CD14-positive monocyte (primary cell): ENCODE measurements at regions not wholly inside any gene's neighbourhood (a gene's known extent, or its start where the extent isn't known, plus 50 kb on each side); places are given as distances from the start of the nearest gene placed in this dataset.

Experiments used
- DNase-seq, 3 donors: peaks; one replicate each; pipeline ENCODE4 v3.0.0-alpha.2; 2011 to 2022
- H2AFZ ChIP-seq: 2 replicates; pipeline ENCODE4 v1.6.0; 2012; ENCODE audit warnings: mild to moderate bottlenecking, low read depth, low read length, inconsistent platforms; ENCODE audit not compliant: insufficient read depth, poor library complexity, severe bottlenecking
- H3K27ac ChIP-seq, 2 donors: 1 replicate in 1 of 2; 2 replicates in 1 of 2; pipeline ENCODE4 v1.5.1; 2012 to 2013; ENCODE audit warnings: low read length in 2 of 2, control low read depth in 1 of 2, inconsistent platforms in 1 of 2, low read depth in 1 of 2, mild to moderate bottlenecking in 1 of 2
- H3K27me3 ChIP-seq, 2 donors: one replicate each; pipeline versions ENCODE4 v1.6.0 to v1.6.1; 2011 to 2013; ENCODE audit warnings: low read length in 2 of 2; ENCODE audit not compliant: control insufficient read depth in 2 of 2, insufficient read depth in 2 of 2
- H3K36me3 ChIP-seq, 2 donors: replicated peaks in 1 of 2; 1 replicate in 1 of 2; 2 replicates in 1 of 2; pipeline versions ENCODE4 v1.5.1 to v1.6.1; 2012 to 2013; ENCODE audit warnings: low read length in 2 of 2, control low read depth in 1 of 2, inconsistent platforms in 1 of 2, mild to moderate bottlenecking in 1 of 2; ENCODE audit not compliant: insufficient read depth in 2 of 2, control insufficient read depth in 1 of 2
- H3K4me1 ChIP-seq, 2 donors: 1 replicate in 1 of 2; 2 replicates in 1 of 2; pipeline versions ENCODE4 v1.5.1 to v1.6.1; 2012 to 2013; ENCODE audit warnings: low read length in 2 of 2, control low read depth in 1 of 2, inconsistent platforms in 1 of 2, mild to moderate bottlenecking in 1 of 2, moderate library complexity in 1 of 2; ENCODE audit not compliant: insufficient read depth in 2 of 2, control insufficient read depth in 1 of 2
- H3K4me2 ChIP-seq: replicated peaks from 2 replicates; pipeline ENCODE3; 2012; ENCODE audit warnings: low read length, moderate library complexity, mild to moderate bottlenecking; ENCODE audit not compliant: poor library complexity, severe bottlenecking; ENCODE audit errors: extremely low read depth
- H3K4me3 ChIP-seq, 3 experiments: fragments of 200-600 bp in 1 of 3; sonication (generic) in 1 of 3; replicated peaks in 1 of 3; 1 replicate in 2 of 3; 2 replicates in 1 of 3; pipeline ENCODE4 v1.5.1; 2011 to 2013; ENCODE audit warnings: low read length in 3 of 3, mild to moderate bottlenecking in 3 of 3, control low read depth in 2 of 3, low read depth in 2 of 3, inconsistent platforms in 1 of 3, moderate library complexity in 1 of 3
- H3K79me2 ChIP-seq: 2 replicates; pipeline ENCODE4 v1.6.0; 2012; ENCODE audit warnings: mild to moderate bottlenecking, control low read depth, inconsistent platforms, low read length, moderate library complexity; ENCODE audit not compliant: insufficient read depth
- H3K9ac ChIP-seq: 2 replicates; pipeline ENCODE4 v1.6.0; 2017; ENCODE audit warnings: low read length, mild to moderate bottlenecking; ENCODE audit not compliant: insufficient read depth, poor library complexity, severe bottlenecking
- H3K9me3 ChIP-seq, 2 donors: replicated peaks in 1 of 2; 1 replicate in 1 of 2; 2 replicates in 1 of 2; pipeline versions ENCODE4 v1.5.1 to v1.6.1; 2012 to 2013; ENCODE audit warnings: low read length in 2 of 2, control low read depth in 1 of 2; ENCODE audit not compliant: control insufficient read depth in 1 of 2, insufficient read depth in 1 of 2
- H4K20me1 ChIP-seq: 2 replicates; pipeline ENCODE4 v1.6.0; 2012; ENCODE audit warnings: mild to moderate bottlenecking, low read length, control low read depth, moderate library complexity; ENCODE audit not compliant: insufficient read depth
- H3K27ac Mint-ChIP-seq, 7 donors: one replicate each; pipeline ENCODE4 v1.8.0; 2020; ENCODE audit warnings: mild to moderate bottlenecking in 7 of 7, mixed read lengths in 7 of 7, moderate library complexity in 6 of 7, inconsistent platforms in 2 of 7
- H3K27me3 Mint-ChIP-seq, 3 donors: one replicate each; pipeline ENCODE4 v1.8.0; 2021 to 2022; ENCODE audit warnings: low read depth in 3 of 3, mild to moderate bottlenecking in 3 of 3, mixed read lengths in 3 of 3, moderate library complexity in 3 of 3, inconsistent platforms in 1 of 3
- H3K36me3 Mint-ChIP-seq, 2 donors: one replicate each; pipeline ENCODE4 v1.8.0; 2020; ENCODE audit warnings: mixed read lengths in 2 of 2, inconsistent platforms in 1 of 2, mild to moderate bottlenecking in 1 of 2
- H3K4me1 Mint-ChIP-seq: one replicate; pipeline ENCODE4 v1.8.0; 2020; ENCODE audit warnings: mild to moderate bottlenecking, mixed read lengths
- H3K4me3 Mint-ChIP-seq, 2 donors: one replicate each; pipeline ENCODE4 v1.8.0; 2020; ENCODE audit warnings: mild to moderate bottlenecking in 2 of 2, mixed read lengths in 2 of 2, moderate library complexity in 1 of 2
- H3K9me3 Mint-ChIP-seq, 7 donors: one replicate each; pipeline ENCODE4 v1.8.0; 2020 to 2022; ENCODE audit warnings: mixed read lengths in 7 of 7, mild to moderate bottlenecking in 6 of 7, moderate library complexity in 6 of 7, inconsistent platforms in 2 of 7
- CTCF ChIP-seq: fragments of 200-600 bp; IDR thresholded peaks from one replicate; pipeline ENCODE4 v1.8.0; 2022; ENCODE audit warnings: antibody characterized with exemption, mild to moderate bottlenecking
- WGBS: methylation state at CpG from one replicate; pipeline ENCODE4 v1.1.5; 2013; ENCODE audit warnings: missing lambda C conversion rate; ENCODE audit not compliant: insufficient coverage; 5-methylcytosine and 5-hydroxymethylcytosine counted together
- intact Hi-C, 2 donors: fragments of 100-400 bp; cut with micrococcal nuclease; formaldehyde crosslinking; loops; one replicate each; pipeline versions ENCODE4 v1.15.0 to v1.15.1; 2023

DNA sequence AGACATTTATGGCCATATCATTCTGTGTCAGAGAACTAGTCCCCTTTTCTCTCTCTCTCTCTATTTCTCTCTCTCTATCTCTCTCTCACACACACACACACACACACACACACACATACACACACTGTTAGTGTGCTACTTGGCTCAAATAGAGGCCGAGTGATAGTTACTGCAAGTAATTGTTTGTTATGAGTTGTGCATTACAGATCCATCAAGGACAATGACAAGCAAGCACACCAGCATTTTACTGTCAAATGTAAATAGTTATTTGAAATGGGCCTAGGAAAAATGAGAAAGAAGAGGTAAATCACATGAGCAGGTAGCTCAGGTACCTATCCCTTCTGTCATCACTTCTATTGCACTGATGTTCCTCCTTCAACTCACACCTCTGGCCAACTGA lies 122.4 kb upstream of the CDH7 start:
- no CpG with 5 or more reads among the region's 1 CpG for WGBS
- DNase-seq: no peak
- H3K27ac Mint-ChIP-seq: no peak overlapping the region
- no peak overlapping the region for H3K27ac ChIP-seq
- no peaks in the 10 kb centered on the region for H3K79me2 ChIP-seq
- H3K36me3 Mint-ChIP-seq: no peaks in the 10 kb centered on the region
- no peaks in the 10 kb centered on the region for H3K27me3 ChIP-seq
- no peak overlapping the region for H3K9ac ChIP-seq
- H3K27me3 Mint-ChIP-seq: no peaks in the 10 kb centered on the region
- H3K9me3 ChIP-seq: no peaks in the 10 kb centered on the region
- H2AFZ ChIP-seq: no peak overlapping the region
- no peaks in the 10 kb centered on the region for H4K20me1 ChIP-seq
- H3K4me1 Mint-ChIP-seq: no peaks in the 10 kb centered on the region
- no peaks in the 10 kb centered on the region for H3K4me1 ChIP-seq
- H3K9me3 Mint-ChIP-seq: no peaks in the 10 kb centered on the region
- no peak overlapping the region for H3K4me3 ChIP-seq
- intact Hi-C loops: no loop called here
- TF ChIP-seq CTCF: no peak
- H3K4me3 Mint-ChIP-seq: no peak overlapping the region
- H3K36me3 ChIP-seq: no peaks in the 10 kb centered on the region
- H3K4me2 ChIP-seq: no peak overlapping the region

GRCh38 chr18:65623676-65624075 lies 127.1 kb upstream of the CDH7 start:
- H3K4me1 ChIP-seq: no peaks in the 10 kb centered on the region
- no peaks in the 10 kb centered on the region for H3K27me3 Mint-ChIP-seq
- no peak overlapping the region for H3K27ac Mint-ChIP-seq
- H3K4me3 ChIP-seq: no peak overlapping the region
- H3K4me2 ChIP-seq: no peak overlapping the region
- H3K4me1 Mint-ChIP-seq: no peaks in the 10 kb centered on the region
- no peaks in the 10 kb centered on the region for H4K20me1 ChIP-seq
- DNase-seq: no peak
- H3K36me3 ChIP-seq: no peaks in the 10 kb centered on the region
- H3K4me3 Mint-ChIP-seq: no peak overlapping the region
- no peaks in the 10 kb centered on the region for H3K79me2 ChIP-seq
- no peak overlapping the region for H3K9ac ChIP-seq
- no peaks in the 10 kb centered on the region for H3K36me3 Mint-ChIP-seq
- intact Hi-C loops: no loop called here
- no peaks in the 10 kb centered on the region for H3K27me3 ChIP-seq
- WGBS: 77% methylated on average over 3 of the region's 6 CpGs
- TF ChIP-seq CTCF: no peak
- no peak overlapping the region for H3K27ac ChIP-seq
- H3K9me3 Mint-ChIP-seq: peaks cover 0 to 6% (median 2%) of the 10 kb centered on the region in 7 donors
- H3K9me3 ChIP-seq: peaks cover 0 to 4% of the 10 kb centered on the region in 2 donors
- no peak overlapping the region for H2AFZ ChIP-seq
